ENCODE measurements at regions not wholly inside any gene's neighbourhood (a gene's known extent, or its start where the extent isn't known, plus 50 kb on each side); places are given as distances from the start of the nearest gene placed in this dataset.

DNA sequence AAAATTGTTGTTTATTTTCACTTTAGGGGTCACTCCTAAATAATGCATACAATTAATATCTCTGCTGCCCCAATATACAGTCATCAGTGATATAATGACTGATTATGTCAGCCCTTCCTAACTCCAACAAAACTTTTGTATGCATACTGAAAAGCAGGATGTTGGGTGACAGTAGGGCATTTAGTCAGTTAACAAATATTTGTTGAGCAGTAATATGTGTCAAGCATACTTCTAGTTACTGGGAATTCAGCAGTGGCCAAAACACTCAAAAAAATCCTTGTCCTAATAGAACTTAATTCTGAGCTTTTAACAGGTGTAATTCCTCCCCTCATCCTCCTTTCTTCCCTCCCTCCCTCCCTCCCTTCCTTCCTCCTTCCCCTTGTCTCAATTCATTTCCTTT lies 560.7 kb upstream of the KLHL1 start:
- TF ChIP-seq POLR2A (IDR thresholded peaks at IDR 0.05) (no peak), EP300 (IDR thresholded peaks at IDR 0.05) (no peak)
- TF ChIP-seq, protein P1, sequence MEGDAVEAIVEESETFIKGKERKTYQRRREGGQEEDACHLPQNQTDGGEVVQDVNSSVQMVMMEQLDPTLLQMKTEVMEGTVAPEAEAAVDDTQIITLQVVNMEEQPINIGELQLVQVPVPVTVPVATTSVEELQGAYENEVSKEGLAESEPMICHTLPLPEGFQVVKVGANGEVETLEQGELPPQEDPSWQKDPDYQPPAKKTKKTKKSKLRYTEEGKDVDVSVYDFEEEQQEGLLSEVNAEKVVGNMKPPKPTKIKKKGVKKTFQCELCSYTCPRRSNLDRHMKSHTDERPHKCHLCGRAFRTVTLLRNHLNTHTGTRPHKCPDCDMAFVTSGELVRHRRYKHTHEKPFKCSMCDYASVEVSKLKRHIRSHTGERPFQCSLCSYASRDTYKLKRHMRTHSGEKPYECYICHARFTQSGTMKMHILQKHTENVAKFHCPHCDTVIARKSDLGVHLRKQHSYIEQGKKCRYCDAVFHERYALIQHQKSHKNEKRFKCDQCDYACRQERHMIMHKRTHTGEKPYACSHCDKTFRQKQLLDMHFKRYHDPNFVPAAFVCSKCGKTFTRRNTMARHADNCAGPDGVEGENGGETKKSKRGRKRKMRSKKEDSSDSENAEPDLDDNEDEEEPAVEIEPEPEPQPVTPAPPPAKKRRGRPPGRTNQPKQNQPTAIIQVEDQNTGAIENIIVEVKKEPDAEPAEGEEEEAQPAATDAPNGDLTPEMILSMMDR (IDR thresholded peaks at IDR 0.05) = no peak

Data from tibial nerve (tissue), 4 donors.